ENCODE measurements at regions not wholly inside any gene's neighbourhood (a gene's known extent, or its start where the extent isn't known, plus 50 kb on each side); places are given as distances from the start of the nearest gene placed in this dataset.
"Not testable (repeated sequence)": the region's sequence is repeated elsewhere in the genome, so short reads cannot be mapped to it uniquely, and the experiment has no call there.

DNA sequence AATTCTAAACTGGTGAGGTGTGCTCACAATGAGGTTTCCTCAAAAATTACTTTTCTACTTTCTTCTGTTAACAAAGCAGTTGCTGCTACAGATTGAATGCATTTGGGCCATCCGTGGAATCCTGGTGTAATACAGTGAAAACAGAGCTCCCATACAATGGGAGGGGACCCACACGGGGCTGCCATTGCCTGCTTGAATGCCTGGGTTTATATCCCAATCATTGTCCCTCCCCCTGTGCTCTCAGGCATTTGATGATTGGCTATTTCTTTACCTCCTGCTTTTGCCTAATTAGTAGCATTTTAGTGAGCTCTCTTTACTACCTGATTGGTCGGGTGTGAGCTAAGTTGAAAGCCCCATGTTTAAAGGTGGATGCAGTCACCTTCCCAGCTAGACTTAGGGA, 52.9 kb upstream of the CSF1 start:
- DNase-seq, result not testable (repeated sequence)

DNA sequence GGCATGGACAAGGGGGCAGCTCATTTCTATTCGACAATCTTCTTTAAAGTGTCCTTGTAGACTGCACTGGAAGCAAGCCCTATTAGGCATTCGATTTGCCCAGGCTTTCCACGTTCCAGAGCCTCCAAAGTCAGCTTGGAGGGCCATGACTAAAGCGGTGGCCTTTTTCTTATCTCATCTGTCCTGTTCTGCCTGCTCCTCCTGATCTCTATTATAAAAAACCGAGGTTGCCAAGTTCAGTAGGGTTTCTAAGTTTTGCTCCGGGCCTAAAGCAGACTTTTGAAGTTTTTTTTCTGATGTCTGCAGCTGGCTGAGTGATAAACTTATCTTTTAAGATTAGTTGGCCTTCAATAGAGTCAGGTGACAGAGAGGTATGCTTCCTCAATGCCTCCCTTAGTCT, 54.7 kb upstream of the CSF1 start:
- DNase-seq, result not testable (repeated sequence)

DNA sequence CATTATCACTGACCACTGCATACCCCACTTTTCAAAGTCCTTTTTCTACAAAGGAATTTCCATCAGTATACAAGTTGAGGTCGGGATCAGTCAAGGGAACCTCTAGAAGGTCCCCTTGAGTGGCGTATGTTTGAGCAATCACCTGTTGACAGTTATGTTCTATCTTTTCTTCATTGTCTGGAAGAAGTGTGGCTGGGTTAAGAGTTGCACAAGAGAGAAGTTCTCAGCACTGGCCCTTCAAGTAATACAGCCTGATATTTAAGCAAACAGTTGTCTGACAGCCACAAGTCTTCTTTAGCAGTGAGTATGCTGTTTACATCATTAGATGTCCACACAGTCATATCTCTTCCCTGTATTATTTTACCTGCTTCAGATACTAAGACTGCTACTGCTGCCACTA, 56.7 kb upstream of the CSF1 start:
- DNase-seq, result not testable (repeated sequence)

- not testable (repeated sequence) for DNase-seq
Measured at GRCh38 chr1:109852221-109853015, 58.2 kb upstream of the CSF1 start.

- no peak for DNase-seq
Measured at GRCh38 chr1:109850827-109851226, 59.8 kb upstream of the CSF1 start.

GRCh38 chr1:109850194-109850593, 60.5 kb upstream of the CSF1 start:
- no peak for DNase-seq

- DNase-seq, result no peak
Measured at GRCh38 chr1:109849655-109850054, 61.0 kb upstream of the CSF1 start.

DNA sequence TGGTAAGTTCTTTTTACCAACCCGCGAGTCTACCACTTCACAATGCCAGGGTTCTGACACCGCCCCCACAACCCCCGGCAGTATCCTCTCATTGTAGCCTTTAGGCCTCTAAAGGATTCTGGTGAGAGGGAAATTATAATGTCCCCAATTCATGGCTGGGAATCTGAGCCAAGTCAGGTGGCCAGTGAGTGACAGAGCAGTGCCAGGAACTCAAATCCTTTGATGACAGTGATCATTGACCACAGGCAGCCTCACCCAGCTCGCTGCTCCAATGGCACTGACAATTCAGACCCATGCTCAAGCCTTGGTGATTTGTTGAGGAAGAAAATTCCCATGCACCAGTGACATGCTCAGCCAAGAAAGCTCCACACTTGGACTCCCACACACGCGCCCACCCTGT, 63.4 kb upstream of the CSF1 start:
- no peak for DNase-seq

GRCh38 chr1:109846846-109847245, 63.8 kb upstream of the CSF1 start:
- no peak for DNase-seq

DNA sequence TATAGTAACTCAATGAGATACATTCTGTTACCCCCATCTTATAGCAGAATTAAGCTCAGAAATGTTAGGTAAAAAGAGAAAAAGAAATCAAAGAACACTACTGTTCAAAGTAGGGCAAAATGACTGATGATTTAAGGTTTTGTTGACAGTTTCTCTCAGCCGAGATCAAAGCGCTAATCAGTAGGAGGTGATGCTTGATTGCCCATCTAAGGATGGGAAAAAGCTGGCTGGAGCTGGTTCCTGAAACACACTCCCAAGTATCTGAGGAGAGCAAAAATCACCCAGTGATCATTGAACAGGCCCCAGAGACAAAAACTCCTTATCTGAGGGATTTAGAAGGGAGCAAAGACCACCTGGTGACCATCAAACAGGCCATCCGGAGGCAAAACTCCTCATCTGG, 64.5 kb upstream of the CSF1 start:
- DNase-seq, result no peak

DNA sequence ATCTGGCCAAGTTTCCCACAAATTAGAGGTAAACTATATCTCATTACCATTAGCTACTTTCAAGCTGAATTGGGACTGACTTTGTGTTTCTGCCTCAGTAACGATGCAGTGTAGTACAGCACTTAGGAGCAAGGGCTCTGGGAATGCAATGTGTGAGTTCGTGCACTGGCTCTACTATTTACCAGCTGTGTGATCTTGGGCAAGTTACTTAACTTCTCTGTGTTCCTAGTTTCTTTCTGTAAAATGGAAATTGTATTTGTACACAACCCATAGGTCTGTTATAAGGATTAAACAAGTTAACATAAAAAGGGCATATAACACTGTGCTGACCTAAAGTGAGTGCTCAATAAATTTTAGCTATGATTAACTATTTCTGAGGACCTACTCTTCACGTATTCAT, 65.0 kb upstream of the CSF1 start:
- DNase-seq, result no peak

DNA sequence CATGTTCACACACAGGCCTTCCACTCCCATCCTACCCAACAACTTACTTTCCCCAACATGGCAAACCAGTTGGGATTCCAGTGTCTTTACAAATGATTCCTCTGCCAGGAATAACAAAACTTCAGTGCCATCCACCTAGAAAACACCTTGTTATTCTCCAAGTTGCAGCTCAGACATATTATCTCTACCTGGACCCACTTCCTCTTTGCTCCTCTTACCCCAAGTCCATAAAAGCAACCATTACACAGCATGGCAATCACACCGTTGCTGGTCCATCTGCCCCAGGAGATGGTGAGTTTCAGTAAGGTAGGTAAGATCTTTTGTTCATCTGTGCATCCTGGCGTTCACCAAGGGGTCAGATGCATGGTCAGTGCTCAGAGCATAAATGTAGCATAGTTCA, 66.0 kb upstream of the CSF1 start:
- DNase-seq, result no peak

- no peak for DNase-seq
Measured at GRCh38 chr1:109840011-109840629, 70.5 kb upstream of the CSF1 start.

DNA sequence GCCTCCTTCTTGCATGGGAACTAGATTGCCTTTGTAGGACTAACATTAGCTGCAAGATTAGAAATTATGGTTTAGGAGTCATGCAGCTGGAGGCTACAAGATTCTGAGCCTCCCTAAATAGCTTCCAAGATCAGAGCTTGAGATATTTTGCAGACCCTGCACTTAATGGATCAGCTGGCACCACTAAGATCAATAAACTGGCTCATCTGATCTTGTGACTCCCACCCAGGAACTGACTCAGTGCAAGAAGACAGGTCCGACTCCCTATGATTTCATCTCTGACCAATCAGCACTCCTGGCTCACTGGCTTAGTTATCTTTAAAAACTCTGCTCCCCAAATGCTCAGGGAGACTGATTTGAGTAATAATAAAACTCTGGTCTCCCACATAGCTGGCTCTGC, 71.4 kb upstream of the CSF1 start:
- DNase-seq, result not testable (repeated sequence)

DNA sequence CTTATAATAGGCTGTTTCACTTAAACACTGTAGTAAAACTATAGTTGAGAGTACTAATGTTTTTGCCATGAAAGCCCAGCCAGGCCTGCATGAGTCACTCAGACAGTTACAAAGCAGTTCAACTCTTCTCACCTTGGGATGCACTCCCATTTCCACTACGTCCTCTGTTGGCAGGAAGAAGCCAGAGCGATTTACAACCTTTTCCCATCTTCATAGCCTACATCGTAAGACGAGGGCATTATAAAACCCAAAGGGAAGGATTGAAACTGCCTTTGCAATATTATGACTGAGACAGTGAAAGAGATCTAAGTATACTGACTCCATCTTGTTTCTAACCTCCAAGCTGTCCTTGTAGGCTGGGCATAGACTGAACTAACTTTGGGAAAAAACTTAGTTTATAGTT, 71.8 kb upstream of the CSF1 start:
- DNase-seq, result no peak

- DNase-seq, result no peak
Measured at GRCh38 chr1:109837852-109838570, 72.6 kb upstream of the CSF1 start.

GRCh38 chr1:109835645-109836044, 71.9 kb upstream of the EPS8L3 start:
- not testable (repeated sequence) for DNase-seq

GRCh38 chr1:109834951-109835350, 71.2 kb upstream of the EPS8L3 start:
- no peak for DNase-seq

- DNase-seq, result no peak
Measured at GRCh38 chr1:109832945-109833344, 69.2 kb upstream of the EPS8L3 start.

DNA sequence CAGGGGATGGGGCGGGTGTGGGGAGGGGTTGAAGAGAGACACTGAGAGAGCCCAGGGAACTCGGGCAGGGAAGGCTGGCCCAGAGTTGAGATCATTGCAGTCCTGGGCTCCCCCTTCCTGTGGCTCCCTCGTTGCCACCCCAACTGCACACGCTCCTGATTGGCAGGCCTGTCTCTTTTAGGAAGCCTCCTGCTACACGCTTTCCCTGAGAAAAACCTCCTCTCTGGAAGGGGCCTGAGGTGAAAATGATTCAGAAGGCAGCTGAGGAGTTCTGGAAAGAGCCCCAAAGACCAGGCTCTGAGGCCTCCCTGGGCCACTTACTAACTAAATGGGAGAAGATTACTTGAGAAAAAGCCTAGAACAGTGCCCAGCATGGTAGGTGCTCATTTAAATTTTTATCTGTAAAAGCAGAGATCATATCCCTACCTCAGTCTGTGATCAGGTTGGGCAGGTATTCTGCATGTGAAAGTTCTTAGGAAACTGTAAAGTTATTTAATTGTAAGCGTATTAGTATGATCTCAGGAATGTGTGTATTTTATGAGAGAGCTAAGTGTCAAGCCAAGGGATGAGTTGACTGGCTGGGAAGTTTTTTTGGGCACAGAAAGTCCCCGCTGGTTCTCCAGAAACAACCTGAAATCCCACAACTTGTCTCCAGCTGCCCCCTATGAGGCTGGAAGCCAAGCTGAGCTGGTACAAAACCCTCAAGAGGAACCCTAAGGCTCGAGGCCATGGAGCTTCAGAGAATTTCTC, 65.2 kb upstream of the EPS8L3 start:
- no peak for DNase-seq

DNA sequence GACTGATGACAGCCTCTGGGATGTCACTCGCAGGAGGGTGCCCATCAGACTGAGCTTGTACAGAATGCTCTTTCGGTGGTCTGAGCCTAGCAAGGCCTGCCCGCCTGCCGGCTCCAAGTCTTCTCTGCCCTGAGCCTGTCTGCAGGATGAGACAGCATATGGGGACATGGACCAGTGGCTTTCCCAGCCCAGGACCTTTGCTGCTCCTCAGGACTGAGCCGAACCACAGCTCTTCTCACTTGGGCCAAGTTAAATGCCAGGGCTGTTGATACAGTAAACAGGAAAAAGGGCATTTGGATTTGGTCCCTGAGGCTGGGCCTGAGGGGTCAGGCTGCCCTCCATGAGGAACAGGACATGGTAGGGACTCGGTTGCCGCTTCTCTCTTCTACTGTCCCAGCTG, 64.3 kb upstream of the EPS8L3 start:
- no peak for DNase-seq

DNA sequence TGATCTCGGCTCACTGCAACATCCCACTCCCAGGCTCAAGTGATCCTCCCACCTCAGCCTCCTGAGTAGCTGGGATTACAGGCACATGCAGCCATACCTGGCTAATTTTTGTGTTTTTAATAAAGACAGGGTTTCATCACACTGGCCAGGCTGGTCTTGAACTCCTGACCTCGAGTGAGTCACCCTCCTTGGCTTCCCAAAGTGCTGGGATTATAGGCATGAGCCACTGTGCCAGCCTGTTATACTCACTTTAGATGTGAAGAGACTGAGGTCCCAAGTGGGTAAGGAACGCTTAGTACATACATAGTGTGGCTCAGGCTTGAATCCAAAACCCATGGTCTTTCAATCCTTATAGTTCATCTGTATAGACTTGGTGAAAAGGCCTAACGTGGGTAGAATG, 63.7 kb upstream of the EPS8L3 start:
- no peak for DNase-seq

DNA sequence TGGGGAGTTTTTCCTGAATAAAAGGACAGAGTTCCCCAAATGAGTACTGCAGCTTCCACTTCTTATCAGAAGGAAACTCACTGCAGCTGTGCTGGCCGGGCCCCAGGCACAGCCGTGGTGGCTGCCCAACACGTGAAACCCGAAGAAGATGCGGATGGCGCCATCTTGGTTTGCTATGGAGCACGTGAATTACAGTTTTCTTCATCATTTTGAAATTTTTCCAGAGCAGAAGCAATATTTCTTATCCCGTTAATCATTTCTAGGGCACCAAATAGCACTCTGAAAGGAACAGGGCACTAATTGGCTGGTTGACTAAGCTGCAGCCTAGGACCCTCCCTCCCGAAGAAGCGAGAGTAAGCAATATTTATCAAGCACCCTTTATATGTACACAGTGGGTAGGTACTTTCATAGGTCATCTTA, 63.2 kb upstream of the EPS8L3 start:
- no peak for DNase-seq
